ENCODE measurements at regions not wholly inside any gene's neighbourhood (a gene's known extent, or its start where the extent isn't known, plus 50 kb on each side); places are given as distances from the start of the nearest gene placed in this dataset.

- no peaks in the 10 kb centered on the region for H3K27me3 ChIP-seq (ENCODE audit: control insufficient read depth in 2 of 2, insufficient read depth in 2 of 2, low read length in 2 of 2)
- H3K27ac ChIP-seq (ENCODE audit: extremely low read depth, low read depth, low read length), result no peak overlapping the region
- no peak for ATAC-seq
- TF ChIP-seq CTCF (IDR thresholded peaks at IDR 0.05 in 2 of 3, conservative IDR thresholded peaks at IDR 0.05 in 1 of 3; ENCODE audit: insufficient read depth in 2 of 3, low read depth in 1 of 3, low read length in 3 of 3) (no peak), FIP1L1 (IDR thresholded peaks at IDR 0.05; ENCODE audit: low read depth, low read length, poor library complexity, severe bottlenecking) (no peak), HNRNPL (IDR thresholded peaks at IDR 0.05; ENCODE audit: low read depth, low read length) (no peak), ZFP1 (CRISPR knock-in tag; IDR thresholded peaks at IDR 0.05) (no peak), ZZZ3 (IDR thresholded peaks at IDR 0.05) (no peak), ZC3H11A (IDR thresholded peaks at IDR 0.05; ENCODE audit: low read depth, low read length) (no peak), RBBP5 (IDR thresholded peaks at IDR 0.05; ENCODE audit: borderline replicate concordance, insufficient read depth, low read length, poor library complexity, severe bottlenecking) (no peak), SRSF1 (IDR thresholded peaks at IDR 0.05; ENCODE audit: low read depth, low read length) (no peak), ZBTB11 (CRISPR knock-in tag; IDR thresholded peaks at IDR 0.05) (no peak), TRIM25 (IDR thresholded peaks at IDR 0.05; ENCODE audit: borderline replicate concordance) (no peak), IFI16 (CRISPR knock-in tag; IDR thresholded peaks at IDR 0.05) (no peak), EP300 (IDR thresholded peaks at IDR 0.05; ENCODE audit: low read length) (no peak)
- H2AFZ ChIP-seq (ENCODE audit: low read depth, low read length), result no peak overlapping the region
- CTCF ChIA-PET (ENCODE audit: low intra/inter-chr PET ratio), result no interaction called here
- no peaks in the 10 kb centered on the region for H3K9me1 ChIP-seq (ENCODE audit: control insufficient read depth, insufficient read depth, low read length)
- no peak for DNase-seq (ENCODE audit: extremely low read depth in 1 of 4, low spot score in 3 of 4)
- H4K20me1 ChIP-seq (replicated peaks; ENCODE audit: control insufficient read depth, insufficient read depth, low read length), result no peaks in the 10 kb centered on the region
- FAIRE-seq, result no peak
- no peak overlapping the region for H3K4me3 ChIP-seq
- H3K4me2 ChIP-seq (ENCODE audit: insufficient read depth, low read length), result no peak overlapping the region
- no peaks in the 10 kb centered on the region for H3K4me1 ChIP-seq (replicated peaks in 1 of 2; ENCODE audit: control insufficient read depth in 2 of 2, insufficient read depth in 2 of 2, low read length in 2 of 2)
- 2% methylated on average over 3 of the region's 3 CpGs for WGBS (ENCODE audit: insufficient coverage, low coverage, missing lambda C conversion rate)
- H3K9ac ChIP-seq (ENCODE audit: insufficient read depth in 1 of 2, low read depth in 2 of 2, low read length in 2 of 2), result no peak overlapping the region
- no peaks in the 10 kb centered on the region for H3K36me3 ChIP-seq (ENCODE audit: control insufficient read depth, insufficient read depth, low read length)
- intact Hi-C loops (cut with micrococcal nuclease), result no loop called here
- no peaks in the 10 kb centered on the region for H3K9me3 ChIP-seq (replicated peaks; ENCODE audit: control insufficient read depth, insufficient read depth, low read depth, low read length)
- BruUV-seq (replicated peaks), result no TSS peak
- in situ Hi-C loops (cut with MboI), result no loop called here
- no peaks in the 10 kb centered on the region for H3K79me2 ChIP-seq (ENCODE audit: control insufficient read depth, insufficient read depth, low read length)
- POLR2A ChIA-PET, result no interaction called here
These were observed 609.4 kb downstream of the SLCO4C1 start for GRCh38 chr5:101686536-101687157.

All from K562 (cell line).